ENCODE measurements at regions not wholly inside any gene's neighbourhood (a gene's known extent, or its start where the extent isn't known, plus 50 kb on each side); places are given as distances from the start of the nearest gene placed in this dataset.

DNA sequence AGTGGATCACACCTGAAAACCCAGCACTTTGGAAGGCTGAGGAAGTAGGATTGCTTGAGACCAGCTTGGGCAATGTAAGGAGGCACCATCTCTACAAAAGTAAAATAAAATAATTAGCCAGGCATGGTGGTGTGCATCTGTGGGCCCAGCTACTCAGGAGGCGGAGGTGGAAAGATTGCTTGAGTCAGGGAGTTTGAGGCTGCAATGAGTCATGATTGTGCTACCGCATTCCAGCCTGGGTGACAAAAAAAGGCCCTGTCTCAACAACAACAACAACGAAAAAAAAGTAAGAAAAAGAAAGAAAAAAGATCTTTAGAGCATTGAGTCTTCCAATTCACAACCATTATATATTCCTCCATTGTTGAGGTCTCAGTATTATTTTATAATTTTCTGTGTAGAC lies 192.4 kb upstream of the DPH6 start:
- Histone ChIP-seq H2BK12ac (ENCODE audit: low read length in 2 of 2) (peak overlapping the region in 1 of 2 experiments; percentile 77), H3K23ac (ENCODE audit: low read length in 2 of 2) (no peak overlapping the region), H2BK120ac (ENCODE audit: low read depth, low read length) (peak overlapping the region; percentile 15), H3K79me1 (replicated peaks; ENCODE audit: low read length, poor library complexity, severe bottlenecking) (no peaks in the 10 kb centered on the region), H3K9ac (ENCODE audit: low read length) (no peak overlapping the region), H3K4me3 (ENCODE audit: insufficient read depth in 1 of 2, low read depth in 1 of 2, low read length in 2 of 2) (no peak overlapping the region), H3K27ac (ENCODE audit: low read length, poor library complexity, severe bottlenecking) (peak overlapping the region; percentile 65), H3K36me3 (ENCODE audit: control insufficient read depth in 1 of 2, insufficient read depth in 2 of 2, low read depth in 1 of 2, low read length in 2 of 2) (no peaks in the 10 kb centered on the region), H3K4me2 (ENCODE audit: low read length, poor library complexity, severe bottlenecking) (no peak overlapping the region), H3K27me3 (ENCODE audit: control insufficient read depth in 1 of 2, insufficient read depth in 1 of 2, low read length in 2 of 2) (no peaks in the 10 kb centered on the region), H3K14ac (ENCODE audit: low read length in 2 of 2) (no peak overlapping the region), H3K18ac (ENCODE audit: low read depth in 1 of 2, low read length in 2 of 2) (peak overlapping the region in 1 of 2 experiments; percentile 43), H2AFZ (ENCODE audit: low read depth, low read length) (no peak overlapping the region), H2BK15ac (ENCODE audit: low read depth, poor library complexity, severe bottlenecking) (no peak overlapping the region), H2BK5ac (ENCODE audit: low read depth, low read length, poor library complexity, severe bottlenecking) (no peak overlapping the region), H4K8ac (ENCODE audit: low read length) (peak overlapping the region; percentile 13), H2AK5ac (ENCODE audit: low read length, severe bottlenecking) (peak overlapping the region; percentile 77), H3K9me3 (ENCODE audit: control insufficient read depth, low read length) (no peaks in the 10 kb centered on the region), H3K4me1 (ENCODE audit: control insufficient read depth, insufficient read depth, low read depth, low read length) (no peaks in the 10 kb centered on the region), H3K4ac (ENCODE audit: low read depth in 1 of 2, low read length in 2 of 2) (no peak overlapping the region), H4K91ac (ENCODE audit: low read length) (no peak overlapping the region)
- 0% methylated on average over 1 of the region's 3 CpGs for WGBS
- DNase-seq: peak; percentile 80

DNA sequence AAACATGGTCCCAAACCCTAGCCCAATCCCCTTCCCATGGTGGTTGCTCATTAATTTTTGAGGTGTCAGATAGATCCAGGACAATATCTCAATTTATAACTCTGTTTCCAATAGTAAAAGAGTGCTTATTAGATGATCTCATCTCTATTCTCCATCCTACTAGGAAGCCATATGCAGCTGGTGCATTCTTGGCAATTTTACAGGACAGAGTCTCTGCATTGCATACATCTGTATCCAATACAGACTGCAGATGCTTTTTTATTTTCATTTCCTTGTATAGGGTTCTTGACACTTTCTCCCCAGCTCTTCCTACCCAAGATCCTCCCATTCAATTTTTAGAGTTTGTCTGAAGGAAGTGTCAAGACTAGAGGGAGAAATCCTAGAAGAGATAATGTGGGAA lies 194.8 kb upstream of the DPH6 start:
- DNase-seq: no peak

DNA sequence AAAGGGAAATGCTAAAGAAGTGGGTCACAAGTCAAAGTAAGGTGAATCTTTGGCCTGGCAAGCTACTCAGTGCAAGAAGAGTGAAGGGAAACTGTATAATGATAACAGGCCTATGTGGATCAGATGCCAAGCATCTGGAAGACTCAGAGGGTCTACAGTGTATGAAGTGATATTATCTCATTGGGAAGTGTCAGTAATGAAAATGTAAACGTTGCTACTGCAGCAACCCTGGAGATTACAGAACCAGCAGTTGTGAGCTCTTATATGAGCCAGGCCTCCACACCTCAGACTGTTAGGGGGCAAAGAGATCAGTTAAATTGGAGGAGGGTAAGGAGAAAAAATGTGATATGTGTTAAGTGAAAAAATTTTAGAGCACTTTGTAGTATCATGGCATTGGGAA lies 195.4 kb upstream of the DPH6 start:
- Histone ChIP-seq H3K4me1 (ENCODE audit: control insufficient read depth, insufficient read depth, low read depth, low read length) (no peaks in the 10 kb centered on the region), H4K91ac (ENCODE audit: low read length) (no peak overlapping the region), H3K9me3 (ENCODE audit: control insufficient read depth, low read length) (no peaks in the 10 kb centered on the region), H3K4me3 (ENCODE audit: insufficient read depth in 1 of 2, low read depth in 1 of 2, low read length in 2 of 2) (no peak overlapping the region), H3K36me3 (ENCODE audit: control insufficient read depth in 1 of 2, insufficient read depth in 2 of 2, low read depth in 1 of 2, low read length in 2 of 2) (no peaks in the 10 kb centered on the region), H2BK5ac (ENCODE audit: low read depth, low read length, poor library complexity, severe bottlenecking) (no peak overlapping the region), H3K27ac (ENCODE audit: low read length, poor library complexity, severe bottlenecking) (no peak overlapping the region), H4K8ac (ENCODE audit: low read length) (no peak overlapping the region), H3K23ac (ENCODE audit: low read length in 2 of 2) (no peak overlapping the region), H2BK12ac (ENCODE audit: low read length in 2 of 2) (peak overlapping the region in 1 of 2 experiments; percentile 32), H2BK15ac (ENCODE audit: low read depth, poor library complexity, severe bottlenecking) (no peak overlapping the region), H2AK5ac (ENCODE audit: low read length, severe bottlenecking) (no peak overlapping the region), H2AFZ (ENCODE audit: low read depth, low read length) (no peak overlapping the region), H2BK120ac (ENCODE audit: low read depth, low read length) (no peak overlapping the region), H3K9ac (ENCODE audit: low read length) (no peak overlapping the region), H3K4me2 (ENCODE audit: low read length, poor library complexity, severe bottlenecking) (no peak overlapping the region), H3K14ac (ENCODE audit: low read length in 2 of 2) (no peak overlapping the region), H3K4ac (ENCODE audit: low read depth in 1 of 2, low read length in 2 of 2) (peak overlapping the region in 1 of 2 experiments; percentile 90), H3K27me3 (ENCODE audit: control insufficient read depth in 1 of 2, insufficient read depth in 1 of 2, low read length in 2 of 2) (no peaks in the 10 kb centered on the region), H3K79me1 (replicated peaks; ENCODE audit: low read length, poor library complexity, severe bottlenecking) (no peaks in the 10 kb centered on the region), H3K18ac (ENCODE audit: low read depth in 1 of 2, low read length in 2 of 2) (peak overlapping the region in 1 of 2 experiments; percentile 19)
- 49% methylated on average over 1 of the region's 1 CpG for WGBS
- DNase-seq: no peak

More for the DNA sequence above, 194.8 kb upstream of the DPH6 start:
- no peak overlapping the region for H2BK12ac ChIP-seq (ENCODE audit: low read length in 2 of 2)
- no peak overlapping the region for H2BK5ac ChIP-seq (ENCODE audit: low read depth, low read length, poor library complexity, severe bottlenecking)
- no peak overlapping the region for H4K8ac ChIP-seq (ENCODE audit: low read length)
- no peak overlapping the region for H2AFZ ChIP-seq (ENCODE audit: low read depth, low read length)
- no peaks in the 10 kb centered on the region for H3K79me1 ChIP-seq (replicated peaks; ENCODE audit: low read length, poor library complexity, severe bottlenecking)
- H2BK15ac ChIP-seq (ENCODE audit: low read depth, poor library complexity, severe bottlenecking): no peak overlapping the region
- H2AK5ac ChIP-seq (ENCODE audit: low read length, severe bottlenecking): no peak overlapping the region
- no peak overlapping the region for H3K4me2 ChIP-seq (ENCODE audit: low read length, poor library complexity, severe bottlenecking)
- H3K23ac ChIP-seq (ENCODE audit: low read length in 2 of 2): no peak overlapping the region
- H3K9ac ChIP-seq (ENCODE audit: low read length): no peak overlapping the region
- H3K9me3 ChIP-seq (ENCODE audit: control insufficient read depth, low read length): no peaks in the 10 kb centered on the region
- no peak overlapping the region for H3K4me3 ChIP-seq (ENCODE audit: insufficient read depth in 1 of 2, low read depth in 1 of 2, low read length in 2 of 2)
- no peak overlapping the region for H3K4ac ChIP-seq (ENCODE audit: low read depth in 1 of 2, low read length in 2 of 2)
- no peak overlapping the region for H3K18ac ChIP-seq (ENCODE audit: low read depth in 1 of 2, low read length in 2 of 2)
- H3K4me1 ChIP-seq (ENCODE audit: control insufficient read depth, insufficient read depth, low read depth, low read length): no peaks in the 10 kb centered on the region
- H4K91ac ChIP-seq (ENCODE audit: low read length): no peak overlapping the region
- H2BK120ac ChIP-seq (ENCODE audit: low read depth, low read length): no peak overlapping the region
- H3K27ac ChIP-seq (ENCODE audit: low read length, poor library complexity, severe bottlenecking): no peak overlapping the region
- no peak overlapping the region for H3K14ac ChIP-seq (ENCODE audit: low read length in 2 of 2)
- H3K27me3 ChIP-seq (ENCODE audit: control insufficient read depth in 1 of 2, insufficient read depth in 1 of 2, low read length in 2 of 2): no peaks in the 10 kb centered on the region
- H3K36me3 ChIP-seq (ENCODE audit: control insufficient read depth in 1 of 2, insufficient read depth in 2 of 2, low read depth in 1 of 2, low read length in 2 of 2): no peaks in the 10 kb centered on the region

DNA sequence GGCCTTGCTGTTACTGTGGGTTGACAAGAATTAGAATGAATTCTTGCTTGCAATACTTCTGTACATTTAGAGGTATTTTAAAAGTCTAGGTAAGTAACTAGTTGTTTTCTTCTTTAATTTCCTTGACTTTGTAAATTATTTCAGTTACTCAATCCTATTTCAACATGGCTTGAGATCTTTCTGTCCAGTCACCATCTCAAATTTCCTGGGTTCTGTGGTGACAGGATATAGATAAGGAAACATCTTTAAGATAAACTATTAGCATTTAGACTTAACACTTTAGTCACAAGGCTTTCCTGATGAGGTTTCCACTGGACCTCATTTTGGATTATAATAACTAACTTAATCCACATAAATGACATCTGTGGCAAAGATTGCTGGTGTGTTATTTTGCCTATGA lies 195.9 kb upstream of the DPH6 start:
- Histone ChIP-seq H2AFZ (ENCODE audit: low read depth, low read length) (no peak overlapping the region), H3K9me3 (ENCODE audit: control insufficient read depth, low read length) (no peaks in the 10 kb centered on the region), H2BK15ac (ENCODE audit: low read depth, poor library complexity, severe bottlenecking) (no peak overlapping the region), H3K4me1 (ENCODE audit: control insufficient read depth, insufficient read depth, low read depth, low read length) (no peaks in the 10 kb centered on the region), H3K23ac (ENCODE audit: low read length in 2 of 2) (no peak overlapping the region), H3K27ac (ENCODE audit: low read length, poor library complexity, severe bottlenecking) (no peak overlapping the region), H2AK5ac (ENCODE audit: low read length, severe bottlenecking) (no peak overlapping the region), H4K91ac (ENCODE audit: low read length) (no peak overlapping the region), H3K18ac (ENCODE audit: low read depth in 1 of 2, low read length in 2 of 2) (no peak overlapping the region), H3K4me3 (ENCODE audit: insufficient read depth in 1 of 2, low read depth in 1 of 2, low read length in 2 of 2) (no peak overlapping the region), H3K9ac (ENCODE audit: low read length) (no peak overlapping the region), H2BK120ac (ENCODE audit: low read depth, low read length) (no peak overlapping the region), H3K4me2 (ENCODE audit: low read length, poor library complexity, severe bottlenecking) (no peak overlapping the region), H3K27me3 (ENCODE audit: control insufficient read depth in 1 of 2, insufficient read depth in 1 of 2, low read length in 2 of 2) (no peaks in the 10 kb centered on the region), H3K4ac (ENCODE audit: low read depth in 1 of 2, low read length in 2 of 2) (no peak overlapping the region), H2BK5ac (ENCODE audit: low read depth, low read length, poor library complexity, severe bottlenecking) (no peak overlapping the region), H3K36me3 (ENCODE audit: control insufficient read depth in 1 of 2, insufficient read depth in 2 of 2, low read depth in 1 of 2, low read length in 2 of 2) (no peaks in the 10 kb centered on the region), H3K14ac (ENCODE audit: low read length in 2 of 2) (no peak overlapping the region), H3K79me1 (replicated peaks; ENCODE audit: low read length, poor library complexity, severe bottlenecking) (no peaks in the 10 kb centered on the region), H4K8ac (ENCODE audit: low read length) (no peak overlapping the region), H2BK12ac (ENCODE audit: low read length in 2 of 2) (no peak overlapping the region)
- DNase-seq: no peak
